GM23338 (cell line): ENCODE measurements at regions not wholly inside any gene's neighbourhood (a gene's known extent, or its start where the extent isn't known, plus 50 kb on each side); places are given as distances from the start of the nearest gene placed in this dataset.

Experiments used
- ATAC-seq: fragments of 200-7000 bp; cut with Tn5 transposase; 3 replicates; pipeline ENCODE4 v1.9.1; 2020
- DNase-seq: peaks from one replicate; pipeline ENCODE4 v3.0.0-alpha.2; 2015; ENCODE audit warnings: low spot score
- H2AFZ ChIP-seq: fragments of 200-600 bp; sonication (generic); 2 replicates; pipeline ENCODE4 v1.8.0; 2016; ENCODE audit warnings: antibody characterized with exemption, mild to moderate bottlenecking, moderate library complexity
- H3F3A ChIP-seq: fragments of 200-600 bp; sonication (generic); replicated peaks from 2 replicates; pipeline ENCODE4 v1.8.0; 2017; ENCODE audit warnings: antibody characterized with exemption, mixed run types, low read depth
- H3K27ac ChIP-seq: fragments of 200-600 bp; sonication (generic); 2 replicates; pipeline ENCODE4 v1.6.1; 2016; ENCODE audit warnings: low read depth
- H3K27me3 ChIP-seq: fragments of 200-600 bp; sonication (generic); 2 replicates; pipeline ENCODE4 v1.8.0; 2016; ENCODE audit warnings: mild to moderate bottlenecking, mixed run types, moderate library complexity; ENCODE audit not compliant: insufficient read depth
- H3K36me3 ChIP-seq: fragments of 200-600 bp; sonication (generic); 2 replicates; pipeline ENCODE4 v1.8.0; 2016; ENCODE audit warnings: mild to moderate bottlenecking; ENCODE audit not compliant: insufficient read depth
- H3K4me1 ChIP-seq: fragments of 200-600 bp; sonication (generic); 2 replicates; pipeline ENCODE4 v1.8.0; 2016; ENCODE audit warnings: mild to moderate bottlenecking, moderate library complexity; ENCODE audit not compliant: insufficient read depth
- H3K4me2 ChIP-seq: fragments of 200-600 bp; sonication (generic); 2 replicates; pipeline ENCODE4 v1.7.1; 2017; ENCODE audit warnings: mixed run types
- H3K4me3 ChIP-seq: fragments of 200-600 bp; sonication (generic); 2 replicates; pipeline ENCODE4 v1.6.1; 2016; ENCODE audit warnings: mixed run types
- H3K79me2 ChIP-seq: fragments of 200-600 bp; sonication (generic); replicated peaks from 2 replicates; pipeline ENCODE4 v1.8.0; 2017; ENCODE audit warnings: mild to moderate bottlenecking; ENCODE audit not compliant: insufficient read depth
- H3K9me2 ChIP-seq: fragments of 200-600 bp; sonication (generic); 2 replicates; pipeline ENCODE4 v1.8.0; 2017; ENCODE audit not compliant: insufficient read depth
- H4K20me1 ChIP-seq: fragments of 200-600 bp; sonication (generic); replicated peaks from 2 replicates; pipeline ENCODE4 v1.8.0; 2017; ENCODE audit warnings: mild to moderate bottlenecking; ENCODE audit not compliant: insufficient read depth
- H3K27ac Mint-ChIP-seq: 2 replicates; pipeline ENCODE4 v1.8.0; 2020; ENCODE audit warnings: inconsistent platforms, mild to moderate bottlenecking, moderate library complexity, mixed read lengths
- H3K27me3 Mint-ChIP-seq: 3 replicates; pipeline ENCODE4 v1.8.0; 2022; ENCODE audit warnings: low read depth, mild to moderate bottlenecking, moderate library complexity, mixed read lengths, inconsistent platforms; ENCODE audit not compliant: insufficient read depth, poor library complexity
- H3K36me3 Mint-ChIP-seq: 3 replicates; pipeline ENCODE4 v1.8.0; 2021; ENCODE audit warnings: low read depth, mild to moderate bottlenecking, inconsistent platforms, moderate library complexity, mixed read lengths
- H3K4me1 Mint-ChIP-seq: 3 replicates; pipeline ENCODE4 v1.8.0; 2020; ENCODE audit warnings: mild to moderate bottlenecking, inconsistent platforms, mixed read lengths
- H3K4me3 Mint-ChIP-seq: 3 replicates; pipeline ENCODE4 v1.8.0; 2021; ENCODE audit warnings: moderate library complexity, mild to moderate bottlenecking, inconsistent platforms, mixed read lengths
- H3K9me3 Mint-ChIP-seq: 3 replicates; pipeline ENCODE4 v1.8.0; 2020; ENCODE audit warnings: moderate library complexity, mild to moderate bottlenecking, inconsistent platforms, mixed read lengths
- CREB1 ChIP-seq: fragments of 250-450 bp; sonication (Bioruptor Pico); IDR thresholded peaks from 2 replicates; pipeline ENCODE4 v1.5.0; 2020; ENCODE audit warnings: low read depth, mild to moderate bottlenecking, moderate library complexity
- ETS1 ChIP-seq: IDR thresholded peaks from 2 replicates; pipeline ENCODE4 v1.6.1; 2016; ENCODE audit warnings: antibody characterized with exemption
- EZH2 ChIP-seq: fragments of 200-600 bp; sonication (generic); IDR thresholded peaks from one replicate; pipeline ENCODE4 v1.8.0; 2017; ENCODE audit warnings: antibody characterized with exemption, mild to moderate bottlenecking, low read depth; ENCODE audit not compliant: unreplicated experiment
- EZH2phosphoT487 ChIP-seq: fragments of 200-600 bp; sonication (generic); IDR thresholded peaks from one replicate; pipeline ENCODE4 v1.8.1; 2018; ENCODE audit warnings: antibody characterized with exemption; ENCODE audit not compliant: unreplicated experiment
- JUNB ChIP-seq: IDR thresholded peaks from one replicate; pipeline ENCODE4 v1.6.1; 2016; ENCODE audit warnings: antibody characterized with exemption; ENCODE audit not compliant: unreplicated experiment
- NANOG ChIP-seq: IDR thresholded peaks from 2 replicates; pipeline ENCODE4 v1.6.1; 2016; ENCODE audit warnings: antibody characterized with exemption, borderline replicate concordance
- POLR2AphosphoS5 ChIP-seq: IDR thresholded peaks from 2 replicates; pipeline ENCODE4 v1.6.1; 2016; ENCODE audit warnings: antibody characterized with exemption, low read depth
- STAT1 ChIP-seq: IDR thresholded peaks from one replicate; pipeline ENCODE4 v1.6.1; 2016; ENCODE audit warnings: antibody characterized with exemption; ENCODE audit not compliant: unreplicated experiment
- ZNF114 ChIP-seq: fragments of 250-450 bp; sonication (Bioruptor Pico); IDR thresholded peaks from 2 replicates; pipeline ENCODE4 v1.5.0; 2020; ENCODE audit warnings: mild to moderate bottlenecking, moderate library complexity
- ZNF331 ChIP-seq: fragments of 250-450 bp; sonication (Bioruptor Pico); IDR thresholded peaks from 2 replicates; pipeline ENCODE4 v1.5.0; 2020; ENCODE audit warnings: low read depth, mild to moderate bottlenecking, moderate library complexity
- TF ChIP-seq, protein P1 (sequence below), 2 experiments: fragments of 200-600 bp in 1 of 2; sonication (generic) in 1 of 2; conservative IDR thresholded peaks; 2 replicates each; pipeline versions ENCODE4 v1.5.1 to v1.6.1; 2016 to 2017; ENCODE audit warnings: antibody characterized with exemption in 2 of 2, low read depth in 2 of 2, mild to moderate bottlenecking in 2 of 2, moderate library complexity in 1 of 2
- TF ChIP-seq, protein P2 (sequence below): IDR thresholded peaks from one replicate; pipeline ENCODE4 v1.6.1; 2018; ENCODE audit warnings: antibody characterized with exemption; ENCODE audit not compliant: unreplicated experiment
- TF ChIP-seq, protein P3 (sequence below): fragments of 250-450 bp; sonication (Bioruptor Pico); IDR thresholded peaks from 2 replicates; pipeline ENCODE4 v1.5.0; 2020; ENCODE audit warnings: mild to moderate bottlenecking, moderate library complexity

DNA sequence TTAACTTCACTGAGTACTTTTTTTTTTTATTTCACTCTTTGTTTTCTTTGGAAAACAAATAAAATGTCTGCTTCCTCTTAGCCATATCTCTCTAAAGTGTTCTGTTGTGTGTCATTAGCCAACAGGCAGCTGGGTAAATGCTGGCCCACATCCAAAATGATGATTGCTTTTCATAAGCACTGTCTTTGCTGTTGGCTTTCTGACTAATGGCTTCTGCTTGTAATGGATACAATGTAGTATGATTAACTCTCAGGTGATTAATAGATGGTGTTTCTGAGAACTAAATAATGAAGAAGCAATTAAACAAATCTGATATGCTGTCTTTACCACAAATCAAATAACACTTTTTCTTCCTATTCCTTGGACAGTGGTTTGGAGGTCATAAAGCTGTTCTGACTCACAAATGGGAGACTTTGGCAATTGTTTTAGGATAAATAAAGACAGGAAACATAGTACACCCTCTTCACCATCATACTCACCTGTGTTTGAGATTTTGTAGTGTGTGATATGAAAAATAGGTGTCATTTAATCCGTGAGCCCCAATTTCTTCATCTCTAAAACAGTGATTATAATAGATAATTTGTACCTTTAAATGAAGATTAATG lies 888.4 kb downstream of the TSN start:
- DNase-seq (no peak), ATAC-seq (no peak)
- no peaks in the 10 kb centered on the region for H3K4me1 ChIP-seq
- TF ChIP-seq NANOG (no peak), ZNF331 (CRISPR knock-in tag) (no peak), STAT1 (no peak), POLR2AphosphoS5 (no peak), JUNB (no peak), ZNF114 (no peak), ETS1 (no peak), EZH2phosphoT487 (no peak), EZH2 (no peak), CREB1 (CRISPR knock-in tag) (no peak)
- TF ChIP-seq, protein P1, sequence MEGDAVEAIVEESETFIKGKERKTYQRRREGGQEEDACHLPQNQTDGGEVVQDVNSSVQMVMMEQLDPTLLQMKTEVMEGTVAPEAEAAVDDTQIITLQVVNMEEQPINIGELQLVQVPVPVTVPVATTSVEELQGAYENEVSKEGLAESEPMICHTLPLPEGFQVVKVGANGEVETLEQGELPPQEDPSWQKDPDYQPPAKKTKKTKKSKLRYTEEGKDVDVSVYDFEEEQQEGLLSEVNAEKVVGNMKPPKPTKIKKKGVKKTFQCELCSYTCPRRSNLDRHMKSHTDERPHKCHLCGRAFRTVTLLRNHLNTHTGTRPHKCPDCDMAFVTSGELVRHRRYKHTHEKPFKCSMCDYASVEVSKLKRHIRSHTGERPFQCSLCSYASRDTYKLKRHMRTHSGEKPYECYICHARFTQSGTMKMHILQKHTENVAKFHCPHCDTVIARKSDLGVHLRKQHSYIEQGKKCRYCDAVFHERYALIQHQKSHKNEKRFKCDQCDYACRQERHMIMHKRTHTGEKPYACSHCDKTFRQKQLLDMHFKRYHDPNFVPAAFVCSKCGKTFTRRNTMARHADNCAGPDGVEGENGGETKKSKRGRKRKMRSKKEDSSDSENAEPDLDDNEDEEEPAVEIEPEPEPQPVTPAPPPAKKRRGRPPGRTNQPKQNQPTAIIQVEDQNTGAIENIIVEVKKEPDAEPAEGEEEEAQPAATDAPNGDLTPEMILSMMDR (conservative IDR thresholded peaks at IDR 0.05; ENCODE audit: low read depth in 2 of 2), result no peak
- TF ChIP-seq, protein P2, sequence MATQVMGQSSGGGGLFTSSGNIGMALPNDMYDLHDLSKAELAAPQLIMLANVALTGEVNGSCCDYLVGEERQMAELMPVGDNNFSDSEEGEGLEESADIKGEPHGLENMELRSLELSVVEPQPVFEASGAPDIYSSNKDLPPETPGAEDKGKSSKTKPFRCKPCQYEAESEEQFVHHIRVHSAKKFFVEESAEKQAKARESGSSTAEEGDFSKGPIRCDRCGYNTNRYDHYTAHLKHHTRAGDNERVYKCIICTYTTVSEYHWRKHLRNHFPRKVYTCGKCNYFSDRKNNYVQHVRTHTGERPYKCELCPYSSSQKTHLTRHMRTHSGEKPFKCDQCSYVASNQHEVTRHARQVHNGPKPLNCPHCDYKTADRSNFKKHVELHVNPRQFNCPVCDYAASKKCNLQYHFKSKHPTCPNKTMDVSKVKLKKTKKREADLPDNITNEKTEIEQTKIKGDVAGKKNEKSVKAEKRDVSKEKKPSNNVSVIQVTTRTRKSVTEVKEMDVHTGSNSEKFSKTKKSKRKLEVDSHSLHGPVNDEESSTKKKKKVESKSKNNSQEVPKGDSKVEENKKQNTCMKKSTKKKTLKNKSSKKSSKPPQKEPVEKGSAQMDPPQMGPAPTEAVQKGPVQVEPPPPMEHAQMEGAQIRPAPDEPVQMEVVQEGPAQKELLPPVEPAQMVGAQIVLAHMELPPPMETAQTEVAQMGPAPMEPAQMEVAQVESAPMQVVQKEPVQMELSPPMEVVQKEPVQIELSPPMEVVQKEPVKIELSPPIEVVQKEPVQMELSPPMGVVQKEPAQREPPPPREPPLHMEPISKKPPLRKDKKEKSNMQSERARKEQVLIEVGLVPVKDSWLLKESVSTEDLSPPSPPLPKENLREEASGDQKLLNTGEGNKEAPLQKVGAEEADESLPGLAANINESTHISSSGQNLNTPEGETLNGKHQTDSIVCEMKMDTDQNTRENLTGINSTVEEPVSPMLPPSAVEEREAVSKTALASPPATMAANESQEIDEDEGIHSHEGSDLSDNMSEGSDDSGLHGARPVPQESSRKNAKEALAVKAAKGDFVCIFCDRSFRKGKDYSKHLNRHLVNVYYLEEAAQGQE, result no peak
- TF ChIP-seq, protein P3, sequence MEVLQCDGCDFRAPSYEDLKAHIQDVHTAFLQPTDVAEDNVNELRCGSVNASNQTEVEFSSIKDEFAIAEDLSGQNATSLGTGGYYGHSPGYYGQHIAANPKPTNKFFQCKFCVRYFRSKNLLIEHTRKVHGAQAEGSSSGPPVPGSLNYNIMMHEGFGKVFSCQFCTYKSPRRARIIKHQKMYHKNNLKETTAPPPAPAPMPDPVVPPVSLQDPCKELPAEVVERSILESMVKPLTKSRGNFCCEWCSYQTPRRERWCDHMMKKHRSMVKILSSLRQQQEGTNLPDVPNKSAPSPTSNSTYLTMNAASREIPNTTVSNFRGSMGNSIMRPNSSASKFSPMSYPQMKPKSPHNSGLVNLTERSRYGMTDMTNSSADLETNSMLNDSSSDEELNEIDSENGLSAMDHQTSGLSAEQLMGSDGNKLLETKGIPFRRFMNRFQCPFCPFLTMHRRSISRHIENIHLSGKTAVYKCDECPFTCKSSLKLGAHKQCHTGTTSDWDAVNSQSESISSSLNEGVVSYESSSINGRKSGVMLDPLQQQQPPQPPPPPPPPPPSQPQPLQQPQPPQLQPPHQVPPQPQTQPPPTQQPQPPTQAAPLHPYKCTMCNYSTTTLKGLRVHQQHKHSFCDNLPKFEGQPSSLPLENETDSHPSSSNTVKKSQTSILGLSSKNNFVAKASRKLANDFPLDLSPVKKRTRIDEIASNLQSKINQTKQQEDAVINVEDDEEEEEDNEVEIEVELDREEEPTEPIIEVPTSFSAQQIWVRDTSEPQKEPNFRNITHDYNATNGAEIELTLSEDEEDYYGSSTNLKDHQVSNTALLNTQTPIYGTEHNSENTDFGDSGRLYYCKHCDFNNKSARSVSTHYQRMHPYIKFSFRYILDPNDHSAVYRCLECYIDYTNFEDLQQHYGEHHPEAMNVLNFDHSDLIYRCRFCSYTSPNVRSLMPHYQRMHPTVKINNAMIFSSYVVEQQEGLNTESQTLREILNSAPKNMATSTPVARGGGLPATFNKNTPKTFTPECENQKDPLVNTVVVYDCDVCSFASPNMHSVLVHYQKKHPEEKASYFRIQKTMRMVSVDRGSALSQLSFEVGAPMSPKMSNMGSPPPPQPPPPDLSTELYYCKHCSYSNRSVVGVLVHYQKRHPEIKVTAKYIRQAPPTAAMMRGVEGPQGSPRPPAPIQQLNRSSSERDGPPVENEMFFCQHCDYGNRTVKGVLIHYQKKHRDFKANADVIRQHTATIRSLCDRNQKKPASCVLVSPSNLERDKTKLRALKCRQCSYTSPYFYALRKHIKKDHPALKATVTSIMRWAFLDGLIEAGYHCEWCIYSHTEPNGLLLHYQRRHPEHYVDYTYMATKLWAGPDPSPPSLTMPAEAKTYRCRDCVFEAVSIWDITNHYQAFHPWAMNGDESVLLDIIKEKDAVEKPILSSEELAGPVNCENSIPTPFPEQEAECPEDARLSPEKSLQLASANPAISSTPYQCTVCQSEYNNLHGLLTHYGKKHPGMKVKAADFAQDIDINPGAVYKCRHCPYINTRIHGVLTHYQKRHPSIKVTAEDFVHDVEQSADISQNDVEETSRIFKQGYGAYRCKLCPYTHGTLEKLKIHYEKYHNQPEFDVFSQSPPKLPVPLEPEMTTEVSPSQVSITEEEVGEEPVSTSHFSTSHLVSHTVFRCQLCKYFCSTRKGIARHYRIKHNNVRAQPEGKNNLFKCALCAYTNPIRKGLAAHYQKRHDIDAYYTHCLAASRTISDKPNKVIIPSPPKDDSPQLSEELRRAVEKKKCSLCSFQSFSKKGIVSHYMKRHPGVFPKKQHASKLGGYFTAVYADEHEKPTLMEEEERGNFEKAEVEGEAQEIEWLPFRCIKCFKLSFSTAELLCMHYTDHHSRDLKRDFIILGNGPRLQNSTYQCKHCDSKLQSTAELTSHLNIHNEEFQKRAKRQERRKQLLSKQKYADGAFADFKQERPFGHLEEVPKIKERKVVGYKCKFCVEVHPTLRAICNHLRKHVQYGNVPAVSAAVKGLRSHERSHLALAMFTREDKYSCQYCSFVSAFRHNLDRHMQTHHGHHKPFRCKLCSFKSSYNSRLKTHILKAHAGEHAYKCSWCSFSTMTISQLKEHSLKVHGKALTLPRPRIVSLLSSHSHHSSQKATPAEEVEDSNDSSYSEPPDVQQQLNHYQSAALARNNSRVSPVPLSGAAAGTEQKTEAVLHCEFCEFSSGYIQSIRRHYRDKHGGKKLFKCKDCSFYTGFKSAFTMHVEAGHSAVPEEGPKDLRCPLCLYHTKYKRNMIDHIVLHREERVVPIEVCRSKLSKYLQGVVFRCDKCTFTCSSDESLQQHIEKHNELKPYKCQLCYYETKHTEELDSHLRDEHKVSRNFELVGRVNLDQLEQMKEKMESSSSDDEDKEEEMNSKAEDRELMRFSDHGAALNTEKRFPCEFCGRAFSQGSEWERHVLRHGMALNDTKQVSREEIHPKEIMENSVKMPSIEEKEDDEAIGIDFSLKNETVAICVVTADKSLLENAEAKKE (CRISPR knock-in tag), result no peak
- H3K4me1 Mint-ChIP-seq, result peaks cover 7% of the 10 kb centered on the region; the same call in 1 of the 3 replicates
- 0 out of 2 replicates have a peak overlapping the region, but pooled peaks have one; percentile 7 for H2AFZ ChIP-seq
- no peaks in the 10 kb centered on the region for H4K20me1 ChIP-seq
- H3K9me2 ChIP-seq, result 0 out of 2 replicates have a peak, but pooled peaks cover 11% of the 10 kb centered on the region
- no peaks in the 10 kb centered on the region for H3F3A ChIP-seq
- no peaks in the 10 kb centered on the region for H3K36me3 ChIP-seq
- no peak overlapping the region for H3K27ac Mint-ChIP-seq
- no peaks in the 10 kb centered on the region for H3K36me3 Mint-ChIP-seq
- no peak overlapping the region for H3K4me2 ChIP-seq
- H3K9me3 Mint-ChIP-seq, result no peaks in the 10 kb centered on the region
- H3K27ac ChIP-seq, result no peak overlapping the region
- no peak overlapping the region for H3K4me3 ChIP-seq
- no peak overlapping the region for H3K4me3 Mint-ChIP-seq
- H3K27me3 ChIP-seq, result no peaks in the 10 kb centered on the region
- H3K79me2 ChIP-seq, result no peaks in the 10 kb centered on the region
- H3K27me3 Mint-ChIP-seq, result no peaks in the 10 kb centered on the region
